ENCODE measurements at regions not wholly inside any gene's neighbourhood (a gene's known extent, or its start where the extent isn't known, plus 50 kb on each side); places are given as distances from the start of the nearest gene placed in this dataset.
"Not testable (repeated sequence)": the region's sequence is repeated elsewhere in the genome, so short reads cannot be mapped to it uniquely, and the experiment has no call there.

GRCh38 chr14:82778008-82778590 is 1244.4 kb upstream of the SEL1L start:
- DNase-seq (ENCODE audit: low read depth in 2 of 3, low spot score in 2 of 3) = no peak

GRCh38 chr14:82778601-82779000 is 1244.9 kb upstream of the SEL1L start:
- no peak for DNase-seq (ENCODE audit: low read depth in 2 of 3, low spot score in 2 of 3)

- DNase-seq (ENCODE audit: low read depth in 2 of 3, low spot score in 2 of 3) = no peak
Observed at GRCh38 chr14:82779301-82779700, 1245.6 kb upstream of the SEL1L start.

GRCh38 chr14:82785756-82786482 is 1252.3 kb upstream of the SEL1L start:
- DNase-seq (ENCODE audit: low read depth in 2 of 3, low spot score in 2 of 3) = no peak

GRCh38 chr14:82786483-82786880 is 1252.8 kb upstream of the SEL1L start:
- no peak for DNase-seq (ENCODE audit: low read depth in 2 of 3, low spot score in 2 of 3)

- no peak for DNase-seq (ENCODE audit: low read depth in 2 of 3, low spot score in 2 of 3)
Observed at GRCh38 chr14:82796086-82796485, 1262.4 kb upstream of the SEL1L start.

GRCh38 chr14:82798276-82798675 is 1264.6 kb upstream of the SEL1L start:
- no peak for DNase-seq (ENCODE audit: low read depth in 2 of 3, low spot score in 2 of 3)

GRCh38 chr14:82805892-82806825 is 1272.5 kb upstream of the SEL1L start:
- no peak for DNase-seq (ENCODE audit: low read depth in 2 of 3, low spot score in 2 of 3)

GRCh38 chr14:82811246-82811645 is 1277.6 kb upstream of the SEL1L start:
- no peak for DNase-seq (ENCODE audit: low read depth in 2 of 3, low spot score in 2 of 3)

- DNase-seq (ENCODE audit: low read depth in 2 of 3, low spot score in 2 of 3) = not testable (repeated sequence)
Observed at GRCh38 chr14:82814339-82814738, 1280.7 kb upstream of the SEL1L start.

- DNase-seq (ENCODE audit: low read depth in 2 of 3, low spot score in 2 of 3) = no peak
Observed at GRCh38 chr14:82830596-82830995, 1296.9 kb upstream of the SEL1L start.

- DNase-seq (ENCODE audit: low read depth in 2 of 3, low spot score in 2 of 3) = no peak
Observed at GRCh38 chr14:82836256-82836950, 1302.8 kb upstream of the SEL1L start.

GRCh38 chr14:82837611-82838140 is 1304.0 kb upstream of the SEL1L start:
- DNase-seq (ENCODE audit: low read depth in 2 of 3, low spot score in 2 of 3) = no peak

- DNase-seq (ENCODE audit: low read depth in 2 of 3, low spot score in 2 of 3) = no peak
Observed at GRCh38 chr14:82850576-82850975, 1316.9 kb upstream of the SEL1L start.

GRCh38 chr14:82854131-82854530 is 1320.5 kb upstream of the SEL1L start:
- DNase-seq (ENCODE audit: low read depth in 2 of 3, low spot score in 2 of 3) = no peak

GRCh38 chr14:82854901-82855300 is 1321.2 kb upstream of the SEL1L start:
- DNase-seq (ENCODE audit: low read depth in 2 of 3, low spot score in 2 of 3) = no peak

GRCh38 chr14:82855912-82856391 is 1322.3 kb upstream of the SEL1L start:
- no peak for DNase-seq (ENCODE audit: low read depth in 2 of 3, low spot score in 2 of 3)

- DNase-seq (ENCODE audit: low read depth in 2 of 3, low spot score in 2 of 3) = no peak
Observed at GRCh38 chr14:82861313-82861712, 1327.7 kb upstream of the SEL1L start.

- no peak for DNase-seq (ENCODE audit: low read depth in 2 of 3, low spot score in 2 of 3)
Observed at GRCh38 chr14:82872494-82872893, 1338.8 kb upstream of the SEL1L start.

GRCh38 chr14:82878951-82879350 is 1345.3 kb upstream of the SEL1L start:
- DNase-seq (ENCODE audit: low read depth in 2 of 3, low spot score in 2 of 3) = no peak

All from activated CD8-positive, alpha-beta memory T cell treated with anti-CD3 and anti-CD28 coated beads for 48 hours (primary cell).